KMS-11 (cell line): ENCODE measurements at regions not wholly inside any gene's neighbourhood (a gene's known extent, or its start where the extent isn't known, plus 50 kb on each side); places are given as distances from the start of the nearest gene placed in this dataset.

Source experiments
- H2AFZ ChIP-seq: fragments of 200-600 bp; sonication (generic); 2 replicates; pipeline ENCODE4 v1.6.1; 2016; ENCODE audit warnings: antibody characterized with exemption, mixed run types, low read depth
- H3K27ac ChIP-seq: fragments of 200-600 bp; sonication (generic); 2 replicates; pipeline ENCODE4 v1.6.1; 2016; ENCODE audit warnings: mild to moderate bottlenecking, mixed run types
- H3K27me3 ChIP-seq: fragments of 200-600 bp; sonication (generic); 2 replicates; pipeline ENCODE4 v1.6.1; 2017; ENCODE audit warnings: mild to moderate bottlenecking, low read depth, mixed run types, moderate library complexity; ENCODE audit not compliant: insufficient read depth
- H3K36me3 ChIP-seq: fragments of 200-600 bp; sonication (generic); 2 replicates; pipeline ENCODE4 v1.6.1; 2017; ENCODE audit warnings: mild to moderate bottlenecking, mixed run types; ENCODE audit not compliant: insufficient read depth
- H3K4me1 ChIP-seq: fragments of 200-600 bp; sonication (generic); 2 replicates; pipeline ENCODE4 v1.6.1; 2016; ENCODE audit warnings: mild to moderate bottlenecking, low read depth, mixed run types; ENCODE audit not compliant: poor library complexity, severe bottlenecking
- H3K4me2 ChIP-seq: fragments of 200-600 bp; sonication (generic); 2 replicates; pipeline ENCODE4 v1.7.0; 2016; ENCODE audit warnings: mild to moderate bottlenecking, mixed run types
- H3K4me3 ChIP-seq: fragments of 200-600 bp; sonication (generic); IDR thresholded peaks from 2 replicates; pipeline ENCODE4 v1.6.1; 2017; ENCODE audit warnings: low read depth, low read length, mixed read lengths; ENCODE audit not compliant: insufficient read depth
- H3K79me2 ChIP-seq: fragments of 200-600 bp; sonication (generic); 2 replicates; pipeline ENCODE4 v1.6.1; 2016; ENCODE audit warnings: low read depth, mixed run types; ENCODE audit not compliant: insufficient read depth
- H3K9ac ChIP-seq: fragments of 200-600 bp; sonication (generic); 2 replicates; pipeline ENCODE4 v1.6.1; 2016; ENCODE audit warnings: mild to moderate bottlenecking, mixed run types
- H4K20me1 ChIP-seq: fragments of 200-600 bp; sonication (generic); 2 replicates; pipeline ENCODE4 v1.6.1; 2016; ENCODE audit warnings: mild to moderate bottlenecking, mixed run types; ENCODE audit not compliant: insufficient read depth
- CTCF ChIP-seq: fragments of 200-600 bp; sonication (generic); conservative IDR thresholded peaks from 2 replicates; pipeline ENCODE4 v1.6.1; 2017; ENCODE audit warnings: low read depth, mild to moderate bottlenecking, antibody characterized with exemption, low read length, moderate library complexity, mixed read lengths

GRCh38 chr7:113636727-113637421, 281.9 kb downstream of the PPP1R3A start:
- H3K27ac ChIP-seq = no peak overlapping the region
- TF ChIP-seq CTCF = no peak
- no peak overlapping the region for H3K9ac ChIP-seq
- no peaks in the 10 kb centered on the region for H3K79me2 ChIP-seq
- H3K4me1 ChIP-seq = no peaks in the 10 kb centered on the region
- H3K36me3 ChIP-seq = no peaks in the 10 kb centered on the region
- H3K4me2 ChIP-seq = no peak overlapping the region
- H3K27me3 ChIP-seq = no peaks in the 10 kb centered on the region
- H2AFZ ChIP-seq = no peak overlapping the region
- H4K20me1 ChIP-seq = no peaks in the 10 kb centered on the region
- no peak overlapping the region for H3K4me3 ChIP-seq

- Histone ChIP-seq H3K27me3 (no peaks in the 10 kb centered on the region), H2AFZ (no peak overlapping the region)
Observed at GRCh38 chr7:113635492-113635891, 283.3 kb downstream of the PPP1R3A start.

GRCh38 chr7:113633073-113633472, 285.7 kb downstream of the PPP1R3A start:
- Histone ChIP-seq H3K36me3 (no peaks in the 10 kb centered on the region), H2AFZ (no peak overlapping the region), H4K20me1 (no peaks in the 10 kb centered on the region), H3K27ac (no peak overlapping the region), H3K4me3 (no peak overlapping the region), H3K27me3 (no peaks in the 10 kb centered on the region), H3K9ac (no peak overlapping the region), H3K79me2 (no peaks in the 10 kb centered on the region), H3K4me2 (no peak overlapping the region), H3K4me1 (no peaks in the 10 kb centered on the region)
- no peak for TF ChIP-seq CTCF

More at GRCh38 chr7:113635492-113635891, 283.3 kb downstream of the PPP1R3A start:
- H4K20me1 ChIP-seq = no peaks in the 10 kb centered on the region
- H3K9ac ChIP-seq = no peak overlapping the region
- H3K36me3 ChIP-seq = no peaks in the 10 kb centered on the region
- H3K4me1 ChIP-seq = no peaks in the 10 kb centered on the region
- H3K4me2 ChIP-seq = no peak overlapping the region
- H3K79me2 ChIP-seq = no peaks in the 10 kb centered on the region
- no peak overlapping the region for H3K27ac ChIP-seq
- no peak overlapping the region for H3K4me3 ChIP-seq
- no peak for TF ChIP-seq CTCF

- Histone ChIP-seq H4K20me1 (no peaks in the 10 kb centered on the region), H3K36me3 (no peaks in the 10 kb centered on the region), H3K4me2 (no peak overlapping the region), H3K27me3 (no peaks in the 10 kb centered on the region), H3K27ac (no peak overlapping the region), H3K4me3 (no peak overlapping the region), H3K4me1 (no peaks in the 10 kb centered on the region), H3K79me2 (no peaks in the 10 kb centered on the region), H2AFZ (no peak overlapping the region), H3K9ac (no peak overlapping the region)
- TF ChIP-seq CTCF = no peak
Observed at GRCh38 chr7:113628948-113629847, 289.6 kb downstream of the PPP1R3A start.
